GM19467 (cell line): ENCODE measurements at regions not wholly inside any gene's neighbourhood (a gene's known extent, or its start where the extent isn't known, plus 50 kb on each side); places are given as distances from the start of the nearest gene placed in this dataset.

ENCODE experiments used
- ATAC-seq: cut with Tn5 transposase; IDR thresholded peaks from one replicate; pipeline ENCODE4 v1.9.1; 2021; ENCODE audit warnings: mild to moderate bottlenecking, moderate library complexity; ENCODE audit not compliant: unreplicated experiment

DNA sequence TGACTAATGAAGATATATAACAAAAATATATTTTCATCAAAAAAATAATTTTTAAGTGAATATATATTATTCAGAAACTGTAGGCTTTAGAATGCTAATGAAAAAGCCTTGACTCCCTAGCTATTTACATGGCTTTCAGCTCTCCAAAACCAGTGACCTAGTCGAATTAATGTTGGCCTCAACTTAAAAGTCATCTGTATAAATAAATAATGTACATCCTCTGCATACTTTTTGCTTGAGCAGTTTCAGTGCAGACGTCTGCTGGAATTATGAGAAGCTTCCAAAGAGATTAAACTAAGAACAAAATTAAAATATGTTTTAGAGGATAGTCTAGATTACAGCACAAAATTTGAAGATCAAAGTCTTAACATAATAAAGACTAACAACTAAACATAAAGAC lies 520.4 kb upstream of the ALCAM start:
- ATAC-seq, result no peak

DNA sequence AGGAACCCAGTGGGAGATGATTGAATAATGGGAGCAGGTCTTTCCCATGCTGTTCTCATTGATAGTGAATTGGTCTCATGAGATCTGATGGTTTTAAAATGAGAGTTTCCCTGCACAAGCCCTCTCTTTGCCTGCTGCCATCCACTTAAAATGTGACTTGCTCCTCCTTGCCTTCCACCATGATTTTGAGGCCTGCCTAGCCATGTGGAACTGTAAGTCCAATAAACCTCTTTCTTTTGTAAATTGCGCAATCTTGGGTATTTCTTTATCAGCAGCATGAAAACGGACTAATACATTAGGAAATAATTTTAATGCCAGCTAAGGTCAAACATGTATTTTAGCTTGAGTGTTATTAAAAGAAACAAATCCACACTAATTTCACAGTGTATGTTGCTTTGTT lies 517.6 kb upstream of the ALCAM start:
- no peak for ATAC-seq

DNA sequence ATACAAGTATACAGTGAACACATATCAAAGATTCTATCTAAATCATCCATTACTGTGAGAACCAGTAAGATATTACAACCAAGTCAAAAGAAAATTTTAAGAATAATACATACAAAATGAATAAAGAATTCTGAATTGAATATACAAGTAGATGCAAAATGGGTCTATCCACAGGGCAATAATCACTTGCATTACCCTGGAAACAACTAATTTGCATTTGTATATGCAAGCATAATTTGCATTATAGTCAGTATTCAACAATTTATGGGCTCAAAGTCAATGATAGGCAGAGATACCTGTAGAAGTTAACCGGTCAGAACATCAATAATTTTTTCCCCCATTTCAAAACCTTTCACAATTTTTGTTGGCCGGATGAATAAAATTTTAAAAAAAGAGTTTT lies 512.2 kb upstream of the ALCAM start:
- no peak for ATAC-seq

DNA sequence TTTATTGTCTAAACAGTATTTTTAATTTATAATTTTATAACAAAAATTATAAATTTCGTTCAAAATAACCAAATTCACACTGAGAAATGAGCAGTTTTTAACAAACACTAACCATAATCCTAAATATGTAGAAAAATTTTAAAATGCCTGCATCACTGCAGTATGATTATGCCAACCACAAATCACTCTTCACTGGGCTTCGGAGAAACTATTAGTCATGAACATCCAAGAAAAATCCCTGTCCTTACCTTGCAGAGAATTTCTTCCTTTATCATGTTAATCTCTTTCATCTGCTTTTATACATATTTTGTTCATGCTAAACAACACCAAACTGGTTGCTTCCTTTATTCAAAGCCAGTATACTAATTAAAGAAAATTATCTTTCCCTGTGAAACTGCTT lies 511.0 kb upstream of the ALCAM start:
- ATAC-seq, result no peak

DNA sequence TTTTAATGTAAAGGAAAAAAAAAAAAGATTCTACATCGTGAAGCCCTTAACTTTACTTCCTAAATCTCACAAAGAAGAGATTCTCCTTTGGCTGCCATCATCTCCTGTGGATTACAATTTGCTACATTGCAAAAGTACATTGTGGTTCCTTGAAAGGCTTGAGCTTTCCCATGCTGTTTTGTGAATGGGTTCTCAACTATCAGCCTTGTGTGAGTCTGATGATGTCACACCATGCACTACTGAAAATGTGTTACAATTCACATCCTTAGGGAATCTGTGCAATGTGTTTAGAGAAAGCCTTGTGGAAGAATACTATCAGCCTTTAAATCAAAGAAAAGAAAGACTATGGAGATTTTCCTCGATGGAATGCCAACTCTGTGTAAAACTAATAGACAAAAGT lies 510.0 kb upstream of the ALCAM start:
- ATAC-seq, result no peak

DNA sequence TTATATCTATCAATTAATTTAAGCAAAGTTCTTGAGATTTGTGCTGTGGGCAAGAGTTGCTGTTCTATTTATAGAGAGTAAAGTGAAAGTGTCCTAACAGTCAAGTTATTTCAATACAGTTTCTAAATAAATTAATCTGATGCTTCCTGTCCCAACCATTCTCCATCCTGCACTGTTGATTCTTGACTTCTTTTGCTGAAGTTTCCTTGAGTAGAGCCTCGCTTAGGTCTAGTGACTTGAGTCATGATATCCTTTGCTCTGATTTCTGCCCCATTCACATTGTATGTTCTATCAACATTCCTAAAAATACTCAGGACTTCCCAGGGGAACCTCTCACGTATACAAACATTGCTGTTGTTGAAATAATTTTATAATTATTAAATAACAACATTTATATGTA lies 498.4 kb upstream of the ALCAM start:
- ATAC-seq, result no peak

DNA sequence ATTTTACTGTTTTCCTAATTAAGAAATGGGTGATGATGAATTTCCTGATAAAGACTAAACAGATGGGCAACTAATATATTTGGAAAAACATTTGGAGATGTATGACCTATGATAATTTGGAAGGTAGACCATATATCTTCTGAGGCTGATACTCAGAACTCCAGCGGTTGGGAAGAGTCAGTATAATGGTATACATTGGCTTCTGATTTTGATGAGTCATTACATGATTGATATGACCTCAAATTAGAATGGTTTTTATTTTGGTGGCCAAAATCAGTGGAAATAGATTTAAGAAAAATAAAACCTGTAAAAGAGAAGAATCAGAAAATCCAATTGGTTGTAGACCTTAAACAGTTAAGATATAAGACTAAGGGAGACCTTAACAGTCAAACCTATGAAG lies 496.4 kb upstream of the ALCAM start:
- ATAC-seq, result no peak

DNA sequence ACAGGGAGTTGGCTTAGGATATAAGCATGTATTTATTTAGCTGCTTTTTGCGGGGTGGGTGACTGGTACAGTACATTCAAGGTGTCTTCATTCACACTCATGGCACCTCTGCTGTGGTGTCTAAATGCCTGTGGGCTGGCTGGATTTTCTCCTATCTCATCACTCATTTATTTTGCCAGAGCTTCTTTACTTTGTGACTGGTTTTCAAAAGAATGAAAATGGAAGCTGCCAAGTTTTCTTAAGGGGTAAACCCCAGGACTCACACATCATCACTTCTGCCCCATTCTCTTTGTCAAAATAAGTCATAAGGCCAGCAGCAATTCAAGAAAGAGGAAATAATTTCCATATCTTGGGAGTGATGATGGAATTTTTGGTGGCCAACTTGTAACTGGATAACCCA lies 493.4 kb upstream of the ALCAM start:
- ATAC-seq, result no peak

DNA sequence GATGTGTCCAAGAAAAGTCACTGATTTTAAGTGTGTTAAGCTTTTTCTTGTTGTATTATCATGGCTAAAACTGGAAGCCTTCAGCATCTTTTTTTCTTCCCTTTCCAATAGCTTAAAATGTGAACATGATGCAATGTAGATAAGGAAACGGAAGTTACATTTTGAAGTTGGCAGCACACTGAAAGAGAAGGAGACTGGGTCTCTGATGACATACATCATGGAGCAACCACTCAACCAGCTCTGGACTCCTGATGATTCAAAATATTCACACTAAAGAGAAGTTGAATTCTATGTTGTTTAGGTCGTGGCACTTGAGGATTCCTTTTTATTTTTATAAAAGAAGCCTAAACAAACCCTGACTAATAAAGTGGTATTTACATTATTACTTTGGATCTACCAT lies 488.3 kb upstream of the ALCAM start:
- ATAC-seq, result no peak

DNA sequence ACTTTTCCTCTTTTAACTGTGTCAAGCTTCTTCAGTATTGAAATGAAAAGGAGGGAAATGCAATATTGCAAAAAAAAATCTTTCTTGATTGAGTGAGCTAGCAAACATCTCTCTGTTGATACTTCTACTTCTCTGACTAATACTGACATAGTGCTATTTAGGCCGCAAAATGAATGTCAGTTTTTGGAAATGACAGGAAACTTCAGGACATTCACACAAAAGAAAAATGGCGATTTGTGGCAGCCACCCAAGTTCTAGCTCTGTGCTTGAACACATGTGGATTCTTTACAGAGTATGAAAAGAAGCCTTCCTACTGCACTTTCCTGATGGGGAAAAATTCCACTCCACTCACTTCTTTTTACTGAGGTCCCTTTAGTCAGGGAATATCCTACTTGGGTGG lies 486.8 kb upstream of the ALCAM start:
- no peak for ATAC-seq

DNA sequence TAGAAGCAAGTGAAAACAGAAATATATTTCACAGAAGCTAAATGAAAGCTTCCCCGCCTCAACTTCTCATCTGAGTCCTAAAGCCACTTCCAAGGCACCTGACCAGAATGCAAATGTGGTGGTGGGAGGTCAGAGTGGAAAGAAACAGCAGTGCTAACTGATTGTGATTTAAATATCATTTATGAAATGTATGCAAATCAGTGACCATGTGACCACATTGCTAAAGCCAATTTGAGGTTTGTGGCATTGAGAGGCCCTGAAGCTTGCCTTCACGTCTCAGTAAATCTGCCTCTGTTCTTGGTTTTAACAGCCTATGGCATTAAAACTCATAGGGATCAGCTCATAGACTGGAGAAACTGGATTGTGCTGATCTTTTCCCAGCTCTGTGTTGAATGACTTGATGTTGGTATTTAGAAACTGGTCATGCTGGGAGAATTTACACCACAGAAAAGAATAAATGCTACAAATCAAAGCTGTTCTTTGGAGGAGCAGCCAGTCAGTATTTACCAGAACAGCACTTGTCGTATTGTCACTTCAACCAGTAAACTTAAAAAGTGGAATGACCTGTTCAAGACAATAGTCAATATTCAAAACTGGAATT lies 481.4 kb upstream of the ALCAM start:
- ATAC-seq, result no peak

DNA sequence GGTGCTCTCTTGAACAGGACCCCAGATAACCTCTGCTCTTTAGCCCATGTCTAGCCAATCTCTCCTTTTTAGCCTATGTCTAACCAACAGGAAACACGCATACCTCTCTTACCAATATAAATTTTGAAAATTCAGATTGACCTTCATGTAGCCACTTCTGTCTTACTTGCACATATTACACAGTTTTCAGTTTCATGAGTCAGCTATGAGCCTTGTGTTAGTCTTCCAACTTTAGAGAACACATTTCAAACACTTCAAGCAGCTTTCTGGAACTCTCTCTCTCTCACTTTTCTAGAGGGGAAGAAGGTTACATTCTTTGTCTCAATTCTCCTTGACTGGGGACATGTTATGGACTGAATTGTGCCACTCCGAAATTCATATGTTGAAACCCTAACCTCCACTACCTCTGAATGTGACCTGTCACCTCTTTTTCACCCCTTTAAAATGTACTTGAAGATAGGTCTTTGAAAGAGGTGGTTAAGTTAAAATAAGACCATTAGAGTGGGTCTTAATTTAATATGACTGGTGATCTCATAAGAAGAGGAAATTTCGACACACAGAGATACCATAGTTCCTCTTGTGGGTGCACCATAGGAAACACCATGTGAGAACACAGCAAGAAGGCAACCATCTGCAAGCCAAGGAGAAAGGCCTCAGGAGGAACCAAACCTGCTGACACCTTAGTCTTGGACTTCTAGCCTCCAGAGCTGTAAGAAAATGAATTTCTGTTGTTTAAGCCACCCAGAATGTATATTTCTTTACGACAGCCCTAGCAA lies 480.3 kb upstream of the ALCAM start:
- no peak for ATAC-seq

DNA sequence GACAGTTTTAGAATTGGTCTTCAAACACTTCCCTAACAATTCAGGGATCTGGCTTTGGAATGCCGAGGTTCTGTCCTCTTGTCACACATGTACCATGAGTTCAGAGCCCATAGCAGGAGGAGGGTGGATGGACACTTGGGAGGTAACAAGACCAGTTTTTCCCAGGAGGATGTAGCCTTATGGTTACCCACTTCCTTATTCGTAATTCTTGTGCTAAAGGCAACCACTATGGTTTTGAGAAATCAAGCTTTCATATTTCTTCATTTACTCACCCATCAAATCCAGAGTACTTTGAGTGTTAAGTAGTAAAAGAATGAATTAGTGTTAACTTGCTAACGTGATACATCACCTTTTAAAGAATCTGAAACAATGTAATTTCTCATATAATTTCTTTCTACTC lies 479.6 kb upstream of the ALCAM start:
- ATAC-seq, result no peak

DNA sequence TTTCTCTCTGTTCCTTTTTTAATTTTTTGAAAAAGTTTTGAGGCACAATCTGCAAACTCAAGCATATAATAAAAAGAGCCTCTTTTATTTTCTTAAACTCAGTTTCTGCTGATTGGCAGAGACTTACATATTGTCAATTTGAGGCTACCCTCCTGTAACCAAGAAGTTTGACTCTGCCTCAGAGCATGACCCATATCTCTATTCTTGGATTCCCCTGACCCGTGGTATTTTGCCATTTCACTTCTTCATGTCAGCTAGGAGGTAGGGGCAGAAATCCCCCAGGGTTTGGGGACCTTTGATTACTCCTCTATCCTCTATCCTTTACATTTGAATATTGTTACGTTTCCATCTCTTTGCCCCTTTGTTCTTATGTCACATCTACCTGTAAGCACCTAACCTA lies 479.1 kb upstream of the ALCAM start:
- no peak for ATAC-seq

DNA sequence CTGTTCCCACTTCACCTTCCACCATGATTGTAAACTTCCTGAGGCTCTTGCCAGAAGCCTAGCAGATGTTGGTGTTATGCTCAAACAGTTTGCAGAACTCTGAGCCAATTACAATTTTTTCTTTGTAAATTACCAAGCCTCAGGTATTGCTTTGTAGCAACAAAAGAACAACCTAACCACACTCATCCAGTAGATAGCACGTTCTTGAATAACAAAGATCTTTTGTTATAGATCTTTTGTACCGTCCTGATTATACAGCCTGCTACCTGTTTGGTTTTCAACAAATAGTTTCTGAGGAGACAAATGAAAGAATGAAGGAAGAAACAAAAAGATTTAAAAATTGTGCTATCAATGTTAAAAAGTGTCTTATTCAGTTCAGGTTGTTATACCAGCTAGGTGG lies 474.7 kb upstream of the ALCAM start:
- no peak for ATAC-seq

DNA sequence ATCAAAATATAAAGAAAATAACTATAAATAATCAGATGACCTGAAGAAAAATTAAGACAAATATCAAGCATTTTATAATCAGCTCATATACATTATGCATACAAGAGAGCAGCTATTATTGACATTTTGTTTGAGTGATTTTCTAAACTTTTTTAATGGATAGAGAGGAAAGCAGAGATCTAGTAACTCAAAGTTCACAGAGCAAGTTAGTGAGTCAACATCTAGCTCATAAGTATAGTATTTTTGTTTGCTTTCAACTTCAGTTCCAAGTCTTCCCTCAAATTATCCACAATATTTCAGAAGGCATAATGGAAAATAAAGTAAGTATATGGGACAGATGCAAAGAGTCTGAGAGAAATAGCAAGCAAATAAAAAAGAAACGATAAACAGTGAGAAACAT lies 470.1 kb upstream of the ALCAM start:
- ATAC-seq, result no peak

DNA sequence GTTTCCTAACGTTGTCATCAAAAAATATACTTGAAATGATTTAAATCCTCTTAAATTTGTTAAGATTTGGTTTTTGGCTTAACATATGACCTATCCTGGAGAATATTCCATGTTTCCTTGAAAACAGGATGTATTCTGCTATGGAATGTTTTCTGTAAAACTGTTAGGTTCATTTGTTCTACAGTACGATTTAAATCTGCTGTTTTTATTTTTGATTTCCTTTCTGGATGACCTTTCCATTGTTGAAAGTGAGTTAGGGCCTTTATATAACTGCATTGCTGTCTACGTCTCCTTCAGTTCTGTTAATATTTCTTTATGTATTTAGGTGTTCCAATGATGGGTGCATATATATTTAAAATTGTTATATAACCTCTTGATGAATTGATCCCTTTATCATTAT lies 465.3 kb upstream of the ALCAM start:
- no peak for ATAC-seq

DNA sequence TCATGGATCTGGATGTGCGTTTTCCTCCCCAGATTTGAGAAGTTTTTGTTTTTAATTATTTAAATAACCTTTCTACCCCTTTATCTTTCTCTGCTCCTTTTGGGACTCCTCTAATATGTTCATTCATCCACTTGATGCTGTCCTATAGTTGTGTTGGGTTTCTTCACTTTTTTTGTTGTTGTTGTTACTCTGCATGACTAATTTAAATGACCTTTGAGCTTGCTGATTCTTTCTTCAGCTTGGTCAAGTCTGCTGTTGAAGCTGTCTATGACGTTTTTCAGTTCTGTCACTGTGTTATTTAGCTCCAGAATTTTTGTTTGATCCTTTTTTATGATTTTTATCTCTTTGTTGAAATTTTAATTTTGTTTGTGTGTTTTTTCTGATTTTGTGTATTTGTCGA lies 463.6 kb upstream of the ALCAM start:
- ATAC-seq, result no peak

DNA sequence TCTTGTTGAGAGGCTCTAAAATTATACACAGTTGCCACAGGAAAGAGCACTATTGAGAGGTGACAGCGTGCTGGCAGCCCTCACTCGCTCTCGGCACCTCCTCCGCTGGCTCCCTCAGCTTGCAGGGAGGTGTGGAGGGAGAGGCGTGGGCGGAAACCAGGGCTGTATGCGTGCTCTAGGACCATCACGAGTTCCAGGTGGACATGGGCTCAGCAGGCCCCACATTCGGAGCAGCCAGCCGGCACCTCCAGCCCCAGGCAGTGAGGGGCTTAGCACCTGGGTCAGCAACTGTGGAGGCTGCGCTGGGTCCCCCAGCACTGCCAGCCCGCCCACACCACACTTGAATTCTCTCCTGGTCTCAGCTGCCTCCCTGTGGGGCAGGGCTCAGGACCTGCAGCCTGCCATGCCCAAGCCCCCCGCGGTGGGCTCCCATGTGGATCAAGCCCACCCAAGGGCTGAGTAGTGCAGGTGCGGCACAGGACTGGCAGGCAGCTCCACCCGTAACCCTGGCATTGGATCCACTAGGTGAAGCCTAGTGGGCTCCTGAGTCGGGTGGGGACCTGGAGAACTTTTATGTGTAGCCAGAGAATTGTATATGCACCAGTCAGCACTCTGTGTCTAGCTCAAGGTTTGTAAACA lies 460.6 kb upstream of the ALCAM start:
- no peak for ATAC-seq

DNA sequence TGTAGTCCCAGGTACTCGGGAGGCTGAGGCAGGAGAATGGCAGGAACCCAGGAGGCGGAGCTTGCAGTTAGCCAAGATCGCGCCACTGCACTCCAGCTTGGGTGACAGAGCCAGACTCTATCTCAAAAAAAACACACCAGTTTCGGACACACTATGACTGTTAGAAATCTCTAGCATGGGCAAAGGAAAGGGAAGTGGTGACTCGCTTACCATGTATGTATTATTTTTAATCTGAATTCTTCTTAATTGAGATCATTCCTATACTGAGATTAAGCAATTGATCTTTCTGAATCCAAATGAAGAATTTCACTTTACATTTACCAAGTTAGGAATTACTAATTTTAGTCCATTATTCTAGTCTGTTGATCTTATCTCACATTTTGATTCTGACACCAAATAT lies 459.2 kb upstream of the ALCAM start:
- ATAC-seq, result no peak

DNA sequence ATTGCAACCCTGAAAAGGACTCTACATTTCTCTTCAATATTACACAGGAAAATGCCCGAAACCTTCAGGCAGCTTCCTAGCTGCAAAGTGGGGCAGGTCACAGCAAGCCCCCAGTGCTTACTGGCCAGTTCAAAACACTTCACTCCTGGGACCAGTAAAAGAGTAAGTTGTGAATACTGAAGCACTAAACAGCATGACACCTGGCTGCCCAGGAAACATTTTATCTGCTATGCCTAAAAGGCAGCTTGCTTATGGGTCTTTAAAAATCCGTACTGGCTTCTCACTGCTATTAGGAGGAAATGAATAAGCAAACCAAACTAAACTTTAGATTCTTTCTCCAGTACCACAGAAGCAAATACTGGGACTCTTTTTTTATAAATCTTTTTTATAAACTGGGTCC lies 457.9 kb upstream of the ALCAM start:
- no peak for ATAC-seq

DNA sequence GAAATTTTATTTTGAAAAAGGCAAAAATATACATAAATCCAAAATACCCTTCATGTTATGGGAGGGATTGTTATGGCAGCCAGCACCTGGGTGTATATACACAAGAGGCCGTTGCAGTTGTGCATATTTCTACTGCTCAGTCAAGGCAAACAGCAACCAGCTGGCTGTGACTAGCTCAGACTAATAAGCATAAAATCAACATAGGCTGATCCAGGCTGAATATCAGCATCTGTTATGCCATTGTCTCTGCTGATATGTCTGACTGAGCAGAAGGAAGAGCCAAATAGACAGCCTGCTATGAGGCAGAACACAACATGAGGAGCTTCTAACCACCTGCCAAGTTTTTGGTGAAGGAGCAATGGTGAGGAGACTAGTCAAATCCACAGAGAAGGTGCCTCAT lies 457.5 kb upstream of the ALCAM start:
- ATAC-seq, result no peak

DNA sequence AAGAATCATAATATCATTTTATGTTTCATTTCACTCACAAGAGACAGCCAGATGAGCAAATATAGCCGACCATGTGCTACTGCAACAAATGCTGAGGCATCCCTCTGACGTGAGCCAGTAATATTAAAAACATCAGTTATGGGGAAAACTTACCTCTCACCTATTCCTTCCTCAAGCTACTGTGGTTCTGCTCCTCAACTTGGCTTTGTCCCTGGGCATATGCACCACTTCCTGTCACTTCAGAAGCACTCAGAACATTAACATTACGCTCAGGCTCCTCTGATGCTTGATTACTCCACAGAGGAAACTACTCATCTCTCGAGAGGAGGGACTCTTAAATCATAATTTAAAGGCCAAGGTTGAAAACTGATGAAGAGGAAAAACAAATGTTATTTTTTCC lies 457.0 kb upstream of the ALCAM start:
- no peak for ATAC-seq
